ENCODE measurements at regions not wholly inside any gene's neighbourhood (a gene's known extent, or its start where the extent isn't known, plus 50 kb on each side); places are given as distances from the start of the nearest gene placed in this dataset.

GRCh38 chr18:34159691-34160185, 65.0 kb downstream of the NOL4 start:
- Histone ChIP-seq H3K9me3 (no peaks in the 10 kb centered on the region), H3K27ac (no peak overlapping the region), H3K27me3 (peaks cover 50% of the 10 kb centered on the region), H3K4me1 (peaks cover 0 to 4% (median 0%) of the 10 kb centered on the region in 4 donors), H3K36me3 (no peaks in the 10 kb centered on the region), H3K4me3 (no peak overlapping the region)
- no peak for DNase-seq
- whole genome bisulfite sequencing, 2 donors (ENCODE audit: low coverage in 1 of 2) = 69 to 94% methylated on average over 4 to 14 of the region's 14 CpGs
- intact Hi-C loops (cut with DNase I; ENCODE audit: low total_unique reads) (no loop called here), in situ Hi-C loops (cut with MboI; ENCODE audit: low pct_ligation_motif_present in 1 of 4, low pct_unique_long_range_greater_than_20kb in 1 of 4, low sequenced_read_pairs in 3 of 4) (no loop called here)
- TF ChIP-seq CTCF (IDR thresholded peaks at IDR 0.05) (no peak), POLR2AphosphoS5 (IDR thresholded peaks at IDR 0.05) (no peak), POLR2A (IDR thresholded peaks at IDR 0.05) (no peak), EP300 (IDR thresholded peaks at IDR 0.05; ENCODE audit: low read depth) (no peak)

- 0 to 23% methylated on average over 2 to 40 of the region's 54 CpGs for WGBS, 2 donors (ENCODE audit: low coverage in 1 of 2)
- DNase-seq = no peak
- TF ChIP-seq POLR2AphosphoS5 (IDR thresholded peaks at IDR 0.05) (no peak), EP300 (IDR thresholded peaks at IDR 0.05; ENCODE audit: low read depth) (no peak), CTCF (IDR thresholded peaks at IDR 0.05) (no peak), POLR2A (IDR thresholded peaks at IDR 0.05) (no peak)
- Histone ChIP-seq H3K4me3 (peak overlapping the region in 3 of 4 donors; percentile 4 to 15 (median 11)), H3K4me1 (peaks cover 0 to 4% (median 0%) of the 10 kb centered on the region in 4 donors), H3K27ac (no peak overlapping the region), H3K27me3 (peaks cover 50% of the 10 kb centered on the region), H3K36me3 (no peaks in the 10 kb centered on the region), H3K9me3 (no peaks in the 10 kb centered on the region)
- intact Hi-C loops (cut with DNase I; ENCODE audit: low total_unique reads) = no loop called here
- in situ Hi-C loops (cut with MboI; ENCODE audit: low pct_ligation_motif_present in 1 of 4, low pct_unique_long_range_greater_than_20kb in 1 of 4, low sequenced_read_pairs in 3 of 4) = no loop called here
Observed at GRCh38 chr18:34158881-34159690, 65.6 kb downstream of the NOL4 start.

- TF ChIP-seq CTCF (IDR thresholded peaks at IDR 0.05) (no peak), POLR2A (IDR thresholded peaks at IDR 0.05) (no peak), EP300 (IDR thresholded peaks at IDR 0.05; ENCODE audit: low read depth) (no peak), POLR2AphosphoS5 (IDR thresholded peaks at IDR 0.05) (no peak)
- H3K27me3 ChIP-seq = peaks cover 23% of the 10 kb centered on the region
- H3K4me3 ChIP-seq = peak overlapping the region in 1 of 4 donors; percentile 17
- no peaks in the 10 kb centered on the region for H3K9me3 ChIP-seq
- no peak for DNase-seq
- intact Hi-C loops (cut with DNase I; ENCODE audit: low total_unique reads) (no loop called here), in situ Hi-C loops (cut with MboI; ENCODE audit: low pct_ligation_motif_present in 1 of 4, low pct_unique_long_range_greater_than_20kb in 1 of 4, low sequenced_read_pairs in 3 of 4) (no loop called here)
- WGBS, 2 donors (ENCODE audit: low coverage in 1 of 2) = 9 to 14% methylated on average over 1 of the region's 1 CpG
- H3K36me3 ChIP-seq = no peaks in the 10 kb centered on the region
- H3K4me1 ChIP-seq = peaks cover 0 to 3% (median under 1%) of the 10 kb centered on the region in 4 donors
- H3K27ac ChIP-seq = no peak overlapping the region
Observed at GRCh38 chr18:34153711-34154110, 71.0 kb downstream of the NOL4 start.

- Histone ChIP-seq H3K27ac (no peak overlapping the region), H3K4me3 (no peak overlapping the region), H3K4me1 (no peaks in the 10 kb centered on the region), H3K27me3 (no peaks in the 10 kb centered on the region), H3K9me3 (no peaks in the 10 kb centered on the region), H3K36me3 (no peaks in the 10 kb centered on the region)
- TF ChIP-seq POLR2A (IDR thresholded peaks at IDR 0.05) = no peak
- no peak for TF ChIP-seq POLR2AphosphoS5 (IDR thresholded peaks at IDR 0.05)
- intact Hi-C loops (cut with DNase I; ENCODE audit: low total_unique reads) = no loop called here
- in situ Hi-C loops (cut with MboI; ENCODE audit: low pct_ligation_motif_present in 1 of 4, low pct_unique_long_range_greater_than_20kb in 1 of 4, low sequenced_read_pairs in 3 of 4) = no loop called here
- DNase-seq = no peak
- 80 to 87% methylated on average over 1 of the region's 1 CpG for WGBS, 2 donors (ENCODE audit: low coverage in 1 of 2)
Observed at GRCh38 chr18:34131006-34131405, 93.7 kb downstream of the NOL4 start.
